ENCODE measurements at regions not wholly inside any gene's neighbourhood (a gene's known extent, or its start where the extent isn't known, plus 50 kb on each side); places are given as distances from the start of the nearest gene placed in this dataset.

GRCh38 chr12:47549258-47549657 is 156.6 kb downstream of the RPAP3 start:
- H2AK9ac ChIP-seq (replicated peaks; ENCODE audit: low read depth, low read length, poor library complexity), result no peak overlapping the region
- no peak overlapping the region for H4K91ac ChIP-seq (ENCODE audit: insufficient read depth, low read depth, low read length)
- in situ Hi-C loops (cut with MboI; ENCODE audit: low sequenced_read_pairs), result no loop called here
- no peak overlapping the region for H2BK120ac ChIP-seq (ENCODE audit: low read depth, low read length)
- H3K4me3 ChIP-seq (ENCODE audit: insufficient read depth, low read depth, low read length), result no peak overlapping the region
- no peaks in the 10 kb centered on the region for H3K79me1 ChIP-seq (ENCODE audit: low read depth in 1 of 2, low read length in 2 of 2)
- dilution Hi-C loops (cut with HindIII; ENCODE audit: low sequenced_read_pairs, unreplicated experiment), result no loop called here
- H3K23ac ChIP-seq (ENCODE audit: low read depth, low read length), result no peak overlapping the region
- H2AFZ ChIP-seq (replicated peaks; ENCODE audit: low read length, poor library complexity), result no peak overlapping the region
- no peak overlapping the region for H4K5ac ChIP-seq (ENCODE audit: low read depth, low read length)
- no CpG with 5 or more reads among the region's 3 CpGs for WGBS, 2 experiments (ENCODE audit: extremely low coverage in 2 of 2, insufficient read length in 1 of 2)
- H3K36me3 ChIP-seq (ENCODE audit: control insufficient read depth, insufficient read depth, low read length), result no peaks in the 10 kb centered on the region
- TF ChIP-seq CHD1 (IDR thresholded peaks at IDR 0.05; ENCODE audit: low read depth, low read length) (no peak), MAFK (IDR thresholded peaks at IDR 0.05; ENCODE audit: low read depth, low read length) (no peak), FOS (IDR thresholded peaks at IDR 0.05; ENCODE audit: low read depth, low read length) (no peak), BHLHE40 (IDR thresholded peaks at IDR 0.05; ENCODE audit: low read depth, low read length) (no peak), CTCF (conservative IDR thresholded peaks at IDR 0.05; ENCODE audit: low read depth, low read length) (no peak), ELK1 (IDR thresholded peaks at IDR 0.05; ENCODE audit: borderline replicate concordance, low read depth, low read length) (no peak), CEBPB (IDR thresholded peaks at IDR 0.05; ENCODE audit: low read depth, low read length) (no peak), RAD21 (IDR thresholded peaks at IDR 0.05; ENCODE audit: low read length) (no peak), MXI1 (IDR thresholded peaks at IDR 0.05; ENCODE audit: borderline replicate concordance, low read depth, low read length) (no peak), RCOR1 (IDR thresholded peaks at IDR 0.05; ENCODE audit: insufficient replicate concordance, low read length) (no peak), NFE2L2 (IDR thresholded peaks at IDR 0.05; ENCODE audit: low read depth, low read length) (no peak), SMC3 (IDR thresholded peaks at IDR 0.05; ENCODE audit: low read depth, low read length) (no peak), POLR2A (IDR thresholded peaks at IDR 0.05; ENCODE audit: low read depth, low read length) (no peak), RFX5 (IDR thresholded peaks at IDR 0.05; ENCODE audit: low read depth, low read length) (no peak), MAZ (IDR thresholded peaks at IDR 0.05; ENCODE audit: borderline replicate concordance, low read depth, low read length) (no peak), USF2 (IDR thresholded peaks at IDR 0.05; ENCODE audit: low read depth, low read length) (no peak)
- H3K27ac ChIP-seq (ENCODE audit: insufficient read depth, low read length), result no peak overlapping the region
- no peak overlapping the region for H3K14ac ChIP-seq (replicated peaks; ENCODE audit: low read depth, low read length)
- ChIA-PET POLR2A (ENCODE audit: unreplicated experiment) (no interaction called here), CTCF (no interaction called here)
- H3K18ac ChIP-seq (ENCODE audit: low read depth, low read length), result no peak overlapping the region
- H2AK5ac ChIP-seq (ENCODE audit: low read depth, low read length), result no peak overlapping the region
- H2BK5ac ChIP-seq (ENCODE audit: low read depth, low read length, poor library complexity, severe bottlenecking), result no peak overlapping the region
- ATAC-seq (ENCODE audit: low read depth) (no peak), DNase-seq (no peak)
- H2BK20ac ChIP-seq (ENCODE audit: low read depth, low read length), result no peak overlapping the region
- no peak overlapping the region for H2BK15ac ChIP-seq (ENCODE audit: low read depth, low read length)
- H3K4me2 ChIP-seq (ENCODE audit: low read depth, low read length), result no peak overlapping the region
- H3K4ac ChIP-seq (ENCODE audit: low read depth, low read length), result no peak overlapping the region
- peaks cover 4% of the 10 kb centered on the region for H3K9me3 ChIP-seq (ENCODE audit: control insufficient read depth, insufficient read depth, low read length)
- H3K4me1 ChIP-seq (ENCODE audit: control insufficient read depth, insufficient read depth, low read length), result no peaks in the 10 kb centered on the region
- no peaks in the 10 kb centered on the region for H4K20me1 ChIP-seq (ENCODE audit: insufficient read depth, low read length)
- peaks cover 2% of the 10 kb centered on the region for H3K27me3 ChIP-seq (ENCODE audit: control insufficient read depth, insufficient read depth, low read length)
- no peak overlapping the region for H4K8ac ChIP-seq (ENCODE audit: low read depth in 2 of 2, low read length in 2 of 2)
- H3K56ac ChIP-seq (ENCODE audit: extremely low read depth, insufficient read depth, low read length), result no peak overlapping the region
- H3K9ac ChIP-seq (ENCODE audit: low read depth, low read length), result no peak overlapping the region
- H3K9me1 ChIP-seq (ENCODE audit: insufficient read depth, low read length), result no peaks in the 10 kb centered on the region
- intact Hi-C loops (cut with micrococcal nuclease), result loop anchor here (5.0 kb wide), 2 partner anchors 223 to 517 kb away; partner anchors contain the start of gene SLC48A1
- BruUV-seq (replicated peaks), result no TSS peak
